Activated CD4-positive, alpha-beta memory T cell treated with anti-CD3 and anti-CD28 coated beads, Interleukin-2, amount 10 ng/mL, durations not matched to agents 7 days and 5 days (primary cell): ENCODE measurements at regions not wholly inside any gene's neighbourhood (a gene's known extent, or its start where the extent isn't known, plus 50 kb on each side); places are given as distances from the start of the nearest gene placed in this dataset.
"Not testable (repeated sequence)": the region's sequence is repeated elsewhere in the genome, so short reads cannot be mapped to it uniquely, and the experiment has no call there.

Source experiments
- CTCF ChIA-PET: fragments of 350-600 bp; sonication (Branson Sonifier 250); formaldehyde crosslinking; loops from one replicate; lab custom pipeline; 2021; ENCODE audit warnings: antibody characterized with exemption, inconsistent platforms; lab: Charles Lee
- POLR2A ChIA-PET: fragments of 350-600 bp; sonication (Branson Sonifier 250); formaldehyde crosslinking; loops from one replicate; lab custom pipeline; 2021; ENCODE audit warnings: antibody characterized with exemption; lab: Charles Lee
- DNase-seq: peaks from one replicate; pipeline ENCODE4 v3.0.0-alpha.2; 2020
- H3K27ac Mint-ChIP-seq: one replicate; pipeline ENCODE4 v1.8.0; 2021; ENCODE audit warnings: mild to moderate bottlenecking, mixed read lengths
- H3K27me3 Mint-ChIP-seq: one replicate; pipeline ENCODE4 v1.8.0; 2021; ENCODE audit warnings: mixed read lengths
- H3K36me3 Mint-ChIP-seq: one replicate; pipeline ENCODE4 v1.8.0; 2021; ENCODE audit warnings: low read depth, mixed read lengths
- H3K4me1 Mint-ChIP-seq: one replicate; pipeline ENCODE4 v1.8.0; 2021; ENCODE audit warnings: mixed read lengths
- H3K4me3 Mint-ChIP-seq: one replicate; pipeline ENCODE4 v1.8.0; 2021; ENCODE audit warnings: mild to moderate bottlenecking, mixed read lengths
- H3K9me3 Mint-ChIP-seq: one replicate; pipeline ENCODE4 v1.8.0; 2021; ENCODE audit warnings: mixed read lengths

GRCh38 chr1:65539266-65540131 lies 119.0 kb downstream of the LEPR start:
- H3K27ac Mint-ChIP-seq, result no peak overlapping the region
- no peaks in the 10 kb centered on the region for H3K9me3 Mint-ChIP-seq
- no peak overlapping the region for H3K4me3 Mint-ChIP-seq
- H3K4me1 Mint-ChIP-seq, result no peaks in the 10 kb centered on the region
- no peak for DNase-seq
- CTCF ChIA-PET, result interaction anchor here (0.7 kb wide), 1 partner anchor 148 kb away, joined by 3 read pairs; no protein-coding TSS in a partner anchor
- no peaks in the 10 kb centered on the region for H3K27me3 Mint-ChIP-seq
- POLR2A ChIA-PET, result interaction anchor here (0.9 kb wide), 1 partner anchor 56 kb away, joined by 3 read pairs; no protein-coding TSS in a partner anchor
- H3K36me3 Mint-ChIP-seq, result no peaks in the 10 kb centered on the region

- ChIA-PET CTCF (no interaction called here), POLR2A (no interaction called here)
- Mint-ChIP-seq H3K9me3 (no peaks in the 10 kb centered on the region), H3K4me3 (no peak overlapping the region), H3K4me1 (no peaks in the 10 kb centered on the region), H3K27me3 (no peaks in the 10 kb centered on the region), H3K27ac (no peak overlapping the region), H3K36me3 (no peaks in the 10 kb centered on the region)
- no peak for DNase-seq
Observed at GRCh38 chr1:65541161-65541560, 120.7 kb downstream of the LEPR start.

- no peak overlapping the region for H3K27ac Mint-ChIP-seq
- no peaks in the 10 kb centered on the region for H3K4me1 Mint-ChIP-seq
- H3K9me3 Mint-ChIP-seq, result peaks cover 2% of the 10 kb centered on the region
- CTCF ChIA-PET, result no interaction called here
- DNase-seq, result no peak
- no peaks in the 10 kb centered on the region for H3K27me3 Mint-ChIP-seq
- POLR2A ChIA-PET, result no interaction called here
- no peak overlapping the region for H3K4me3 Mint-ChIP-seq
- H3K36me3 Mint-ChIP-seq, result no peaks in the 10 kb centered on the region
Observed at GRCh38 chr1:65541865-65542264, 121.4 kb downstream of the LEPR start.

GRCh38 chr1:65542592-65542991 lies 122.1 kb downstream of the LEPR start:
- H3K36me3 Mint-ChIP-seq, CTCF ChIA-PET, DNase-seq, H3K27me3 Mint-ChIP-seq, POLR2A ChIA-PET, H3K27ac Mint-ChIP-seq, H3K9me3 Mint-ChIP-seq, H3K4me1 Mint-ChIP-seq, H3K4me3 Mint-ChIP-seq: not testable (repeated sequence)

- POLR2A ChIA-PET, DNase-seq, H3K27ac Mint-ChIP-seq: not testable (repeated sequence)
Observed at GRCh38 chr1:65550306-65551010, 130.0 kb downstream of the LEPR start.

GRCh38 chr1:65552484-65552883 lies 132.0 kb downstream of the LEPR start:
- not testable (repeated sequence) for H3K36me3 Mint-ChIP-seq, H3K9me3 Mint-ChIP-seq, H3K27ac Mint-ChIP-seq

More at GRCh38 chr1:65550306-65551010, 130.0 kb downstream of the LEPR start:
- H3K4me3 Mint-ChIP-seq, CTCF ChIA-PET, H3K27me3 Mint-ChIP-seq, H3K36me3 Mint-ChIP-seq, H3K4me1 Mint-ChIP-seq: not testable (repeated sequence)
- peaks cover 11% of the 10 kb centered on the region for H3K9me3 Mint-ChIP-seq

GRCh38 chr1:65554086-65554764 lies 133.8 kb downstream of the LEPR start:
- CTCF ChIA-PET, H3K9me3 Mint-ChIP-seq, H3K27ac Mint-ChIP-seq, H3K4me1 Mint-ChIP-seq, DNase-seq, H3K27me3 Mint-ChIP-seq, H3K4me3 Mint-ChIP-seq, H3K36me3 Mint-ChIP-seq, POLR2A ChIA-PET: not testable (repeated sequence)

More at GRCh38 chr1:65552484-65552883, 132.0 kb downstream of the LEPR start:
- CTCF ChIA-PET, H3K27me3 Mint-ChIP-seq, DNase-seq, POLR2A ChIA-PET, H3K4me1 Mint-ChIP-seq, H3K4me3 Mint-ChIP-seq: not testable (repeated sequence)

GRCh38 chr1:65554829-65555228 lies 134.4 kb downstream of the LEPR start:
- POLR2A ChIA-PET, result no interaction called here
- peaks cover 9% of the 10 kb centered on the region for H3K9me3 Mint-ChIP-seq
- CTCF ChIA-PET, result no interaction called here
- no peak overlapping the region for H3K27ac Mint-ChIP-seq
- no peaks in the 10 kb centered on the region for H3K4me1 Mint-ChIP-seq
- no peaks in the 10 kb centered on the region for H3K27me3 Mint-ChIP-seq
- no peak for DNase-seq
- H3K36me3 Mint-ChIP-seq, result no peaks in the 10 kb centered on the region
- no peak overlapping the region for H3K4me3 Mint-ChIP-seq

- Mint-ChIP-seq H3K36me3 (no peaks in the 10 kb centered on the region), H3K27ac (no peak overlapping the region), H3K4me1 (no peaks in the 10 kb centered on the region), H3K27me3 (no peaks in the 10 kb centered on the region), H3K4me3 (no peak overlapping the region), H3K9me3 (no peaks in the 10 kb centered on the region)
- POLR2A ChIA-PET, result no interaction called here
- DNase-seq, result no peak
- CTCF ChIA-PET, result no interaction called here
Observed at GRCh38 chr1:65558215-65558614, 137.7 kb downstream of the LEPR start.

GRCh38 chr1:65564493-65564892 lies 144.0 kb downstream of the LEPR start:
- H3K9me3 Mint-ChIP-seq, result no peaks in the 10 kb centered on the region
- no peaks in the 10 kb centered on the region for H3K36me3 Mint-ChIP-seq
- H3K27me3 Mint-ChIP-seq, result no peaks in the 10 kb centered on the region
- H3K4me1 Mint-ChIP-seq, result no peaks in the 10 kb centered on the region
- H3K27ac Mint-ChIP-seq, result no peak overlapping the region
- POLR2A ChIA-PET, result no interaction called here
- no peak for DNase-seq
- no peak overlapping the region for H3K4me3 Mint-ChIP-seq
- CTCF ChIA-PET, result interaction anchor here (0.6 kb wide), 1 partner anchor 962 kb away, joined by 3 read pairs; no protein-coding TSS in a partner anchor

GRCh38 chr1:65568285-65568684 lies 147.8 kb downstream of the LEPR start:
- no peak overlapping the region for H3K4me3 Mint-ChIP-seq
- CTCF ChIA-PET, result no interaction called here
- no peaks in the 10 kb centered on the region for H3K27me3 Mint-ChIP-seq
- H3K27ac Mint-ChIP-seq, result no peak overlapping the region
- no peaks in the 10 kb centered on the region for H3K9me3 Mint-ChIP-seq
- no peak for DNase-seq
- H3K36me3 Mint-ChIP-seq, result no peaks in the 10 kb centered on the region
- H3K4me1 Mint-ChIP-seq, result no peaks in the 10 kb centered on the region
- POLR2A ChIA-PET, result no interaction called here

GRCh38 chr1:65572701-65573421 lies 152.4 kb downstream of the LEPR start:
- Mint-ChIP-seq H3K36me3 (no peaks in the 10 kb centered on the region), H3K27me3 (no peaks in the 10 kb centered on the region), H3K4me3 (no peak overlapping the region), H3K4me1 (no peaks in the 10 kb centered on the region), H3K27ac (no peak overlapping the region), H3K9me3 (no peaks in the 10 kb centered on the region)
- POLR2A ChIA-PET, result no interaction called here
- no peak for DNase-seq
- CTCF ChIA-PET, result no interaction called here

GRCh38 chr1:65577278-65577677 lies 156.8 kb downstream of the LEPR start:
- no peak overlapping the region for H3K4me3 Mint-ChIP-seq
- H3K27me3 Mint-ChIP-seq, result no peaks in the 10 kb centered on the region
- ChIA-PET POLR2A (no interaction called here), CTCF (no interaction called here)
- no peaks in the 10 kb centered on the region for H3K9me3 Mint-ChIP-seq
- H3K4me1 Mint-ChIP-seq, result no peaks in the 10 kb centered on the region
- no peak for DNase-seq
- no peaks in the 10 kb centered on the region for H3K36me3 Mint-ChIP-seq
- H3K27ac Mint-ChIP-seq, result no peak overlapping the region
